DND-41 (cell line): ENCODE measurements at regions not wholly inside any gene's neighbourhood (a gene's known extent, or its start where the extent isn't known, plus 50 kb on each side); places are given as distances from the start of the nearest gene placed in this dataset.

ENCODE experiments used
- ATAC-seq: fragments of 200-7000 bp; cut with Tn5 transposase; 3 replicates; pipeline ENCODE4 v1.9.1; 2021; ENCODE audit warnings: low read depth; ENCODE audit not compliant: insufficient read depth
- DNase-seq: peaks from one replicate; pipeline ENCODE4 v3.0.0-alpha.2; 2020
- H2AFZ ChIP-seq: 2 replicates; pipeline ENCODE4 v1.6.0; 2012; ENCODE audit warnings: low read depth, low read length
- H3K27ac ChIP-seq: 2 replicates; pipeline ENCODE4 v1.5.1; 2012; ENCODE audit warnings: low read length, inconsistent platforms
- H3K27me3 ChIP-seq: fragments of 200-600 bp; sonication (generic); 2 replicates; pipeline ENCODE4 v1.6.0; 2012; ENCODE audit warnings: low read length, mild to moderate bottlenecking, inconsistent platforms; ENCODE audit not compliant: insufficient read depth, poor library complexity
- H3K36me3 ChIP-seq: 2 replicates; pipeline ENCODE4 v1.5.1; 2012; ENCODE audit warnings: low read length, inconsistent platforms; ENCODE audit not compliant: insufficient read depth
- H3K4me1 ChIP-seq: 2 replicates; pipeline ENCODE4 v1.5.1; 2012; ENCODE audit warnings: mild to moderate bottlenecking, low read length; ENCODE audit not compliant: insufficient read depth
- H3K4me2 ChIP-seq: 2 replicates; pipeline ENCODE4 v1.6.0; 2012; ENCODE audit warnings: mild to moderate bottlenecking, moderate library complexity, low read length, inconsistent platforms; ENCODE audit not compliant: insufficient read depth
- H3K4me3 ChIP-seq, 2 experiments: fragments of 200-600 bp in 1 of 2; shearing (Covaris generic) in 1 of 2; 2 replicates each; pipeline ENCODE4 v1.5.1; 2012 to 2016; ENCODE audit warnings: inconsistent platforms in 2 of 2, low read length in 2 of 2, mild to moderate bottlenecking in 2 of 2, low read depth in 1 of 2, moderate library complexity in 1 of 2
- H3K79me2 ChIP-seq: 2 replicates; pipeline ENCODE4 v1.6.0; 2012; ENCODE audit warnings: low read length, inconsistent platforms; ENCODE audit not compliant: insufficient read depth
- H3K9ac ChIP-seq: 2 replicates; pipeline ENCODE4 v1.6.0; 2012; ENCODE audit warnings: low read depth, mild to moderate bottlenecking, inconsistent platforms, low read length, moderate library complexity
- H3K9me3 ChIP-seq: 2 replicates; pipeline ENCODE4 v1.5.1; 2012; ENCODE audit warnings: low read length, moderate library complexity, mild to moderate bottlenecking, inconsistent platforms; ENCODE audit not compliant: insufficient read depth, severe bottlenecking
- H4K20me1 ChIP-seq: 2 replicates; pipeline ENCODE4 v1.6.0; 2012; ENCODE audit warnings: low read length; ENCODE audit not compliant: insufficient read depth
- CTCF ChIP-seq: IDR thresholded peaks from 2 replicates; pipeline ENCODE4 v1.5.1; 2012; ENCODE audit warnings: borderline replicate concordance, low read length, moderate library complexity, mild to moderate bottlenecking; ENCODE audit not compliant: poor library complexity, severe bottlenecking; ENCODE audit errors: extremely low read depth
- EZH2 ChIP-seq: IDR thresholded peaks from 3 replicates; pipeline ENCODE4 v1.6.1; 2012; ENCODE audit warnings: borderline replicate concordance, low read depth, mild to moderate bottlenecking, moderate library complexity, low read length, inconsistent platforms; ENCODE audit not compliant: severe bottlenecking

GRCh38 chr4:165748321-165748720 lies 124.7 kb upstream of the TLL1 start:
- Histone ChIP-seq H2AFZ (no peak overlapping the region), H3K4me2 (no peak overlapping the region), H3K27me3 (no peaks in the 10 kb centered on the region), H3K9ac (no peak overlapping the region), H3K27ac (no peak overlapping the region), H3K4me1 (no peaks in the 10 kb centered on the region), H3K36me3 (no peaks in the 10 kb centered on the region), H3K79me2 (no peaks in the 10 kb centered on the region), H4K20me1 (no peaks in the 10 kb centered on the region), H3K4me3 (no peak overlapping the region), H3K9me3 (no peaks in the 10 kb centered on the region)
- ATAC-seq: no peak
- TF ChIP-seq CTCF (no peak), EZH2 (no peak)
- DNase-seq: no peak

- H4K20me1 ChIP-seq: no peaks in the 10 kb centered on the region
- ATAC-seq (no peak), DNase-seq (no peak)
- H2AFZ ChIP-seq: no peak overlapping the region
- no peaks in the 10 kb centered on the region for H3K79me2 ChIP-seq
- no peak overlapping the region for H3K27ac ChIP-seq
- no peak overlapping the region for H3K9ac ChIP-seq
- TF ChIP-seq EZH2 (no peak), CTCF (no peak)
- no peaks in the 10 kb centered on the region for H3K9me3 ChIP-seq
- H3K36me3 ChIP-seq: no peaks in the 10 kb centered on the region
- no peaks in the 10 kb centered on the region for H3K4me1 ChIP-seq
- H3K4me3 ChIP-seq: no peak overlapping the region
- no peaks in the 10 kb centered on the region for H3K27me3 ChIP-seq
- no peak overlapping the region for H3K4me2 ChIP-seq
Measured at GRCh38 chr4:165751882-165752281, 121.2 kb upstream of the TLL1 start.

- no peak for ATAC-seq
- Histone ChIP-seq H4K20me1 (no peaks in the 10 kb centered on the region), H3K27me3 (no peaks in the 10 kb centered on the region), H3K4me2 (no peak overlapping the region), H2AFZ (no peak overlapping the region), H3K27ac (no peak overlapping the region), H3K9me3 (no peaks in the 10 kb centered on the region), H3K9ac (no peak overlapping the region), H3K79me2 (no peaks in the 10 kb centered on the region), H3K4me3 (no peak overlapping the region), H3K36me3 (no peaks in the 10 kb centered on the region), H3K4me1 (no peaks in the 10 kb centered on the region)
- no peak for DNase-seq
- TF ChIP-seq CTCF (no peak), EZH2 (no peak)
Measured at GRCh38 chr4:165754664-165755063, 118.4 kb upstream of the TLL1 start.

- no peak for DNase-seq
- H2AFZ ChIP-seq: no peak overlapping the region
- H3K27me3 ChIP-seq: no peaks in the 10 kb centered on the region
- H4K20me1 ChIP-seq: no peaks in the 10 kb centered on the region
- no peak overlapping the region for H3K9ac ChIP-seq
- TF ChIP-seq CTCF: no peak
- no peak overlapping the region for H3K4me3 ChIP-seq
- H3K4me1 ChIP-seq: no peaks in the 10 kb centered on the region
- H3K9me3 ChIP-seq: no peaks in the 10 kb centered on the region
- no peaks in the 10 kb centered on the region for H3K36me3 ChIP-seq
- no peaks in the 10 kb centered on the region for H3K79me2 ChIP-seq
- H3K4me2 ChIP-seq: no peak overlapping the region
- no peak overlapping the region for H3K27ac ChIP-seq
- ATAC-seq: no peak
Measured at GRCh38 chr4:165756836-165757235, 116.2 kb upstream of the TLL1 start.
